GM12873 (cell line): ENCODE measurements at regions not wholly inside any gene's neighbourhood (a gene's known extent, or its start where the extent isn't known, plus 50 kb on each side); places are given as distances from the start of the nearest gene placed in this dataset.

Experiments used
- TF ChIP-seq, protein P1 (sequence below): IDR thresholded peaks from 2 replicates; pipeline ENCODE4 v1.5.1; 2012; ENCODE audit warnings: low read depth, mild to moderate bottlenecking, moderate library complexity, low read length, control low read depth; ENCODE audit not compliant: insufficient read depth; ENCODE audit errors: missing control alignments

- TF ChIP-seq, protein P1, sequence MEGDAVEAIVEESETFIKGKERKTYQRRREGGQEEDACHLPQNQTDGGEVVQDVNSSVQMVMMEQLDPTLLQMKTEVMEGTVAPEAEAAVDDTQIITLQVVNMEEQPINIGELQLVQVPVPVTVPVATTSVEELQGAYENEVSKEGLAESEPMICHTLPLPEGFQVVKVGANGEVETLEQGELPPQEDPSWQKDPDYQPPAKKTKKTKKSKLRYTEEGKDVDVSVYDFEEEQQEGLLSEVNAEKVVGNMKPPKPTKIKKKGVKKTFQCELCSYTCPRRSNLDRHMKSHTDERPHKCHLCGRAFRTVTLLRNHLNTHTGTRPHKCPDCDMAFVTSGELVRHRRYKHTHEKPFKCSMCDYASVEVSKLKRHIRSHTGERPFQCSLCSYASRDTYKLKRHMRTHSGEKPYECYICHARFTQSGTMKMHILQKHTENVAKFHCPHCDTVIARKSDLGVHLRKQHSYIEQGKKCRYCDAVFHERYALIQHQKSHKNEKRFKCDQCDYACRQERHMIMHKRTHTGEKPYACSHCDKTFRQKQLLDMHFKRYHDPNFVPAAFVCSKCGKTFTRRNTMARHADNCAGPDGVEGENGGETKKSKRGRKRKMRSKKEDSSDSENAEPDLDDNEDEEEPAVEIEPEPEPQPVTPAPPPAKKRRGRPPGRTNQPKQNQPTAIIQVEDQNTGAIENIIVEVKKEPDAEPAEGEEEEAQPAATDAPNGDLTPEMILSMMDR: no peak
Observed at GRCh38 chr14:31927348-31927832, 149.7 kb upstream of the ARHGAP5 start.

- TF ChIP-seq, protein P1: no peak
Observed at GRCh38 chr14:31930070-31930469, 147.0 kb upstream of the ARHGAP5 start.

- TF ChIP-seq, protein P1: no peak
Observed at GRCh38 chr14:31930493-31931240, 146.4 kb upstream of the ARHGAP5 start.

DNA sequence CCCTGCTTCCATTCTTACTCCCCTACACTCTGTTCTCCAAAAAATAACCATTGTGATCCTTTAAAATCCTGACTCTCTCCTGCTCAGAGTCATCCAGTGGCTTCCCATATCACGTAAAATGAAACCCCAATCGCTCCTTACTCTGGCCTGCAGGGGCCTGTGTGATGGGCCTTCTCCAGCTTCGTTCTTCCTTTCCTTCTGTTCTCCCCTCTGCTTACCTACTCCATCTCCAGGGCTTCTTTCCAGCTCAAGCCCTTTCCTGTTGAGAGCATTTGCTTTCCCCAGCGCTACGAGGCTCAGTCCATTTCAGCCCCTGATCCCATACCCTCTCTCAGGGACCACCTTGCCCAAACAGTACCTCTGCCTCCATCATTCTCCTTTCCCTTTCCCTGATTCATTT is 144.4 kb upstream of the ARHGAP5 start:
- TF ChIP-seq, protein P1: no peak

- TF ChIP-seq, protein P1: no peak
Observed at GRCh38 chr14:31933716-31934115, 143.4 kb upstream of the ARHGAP5 start.

DNA sequence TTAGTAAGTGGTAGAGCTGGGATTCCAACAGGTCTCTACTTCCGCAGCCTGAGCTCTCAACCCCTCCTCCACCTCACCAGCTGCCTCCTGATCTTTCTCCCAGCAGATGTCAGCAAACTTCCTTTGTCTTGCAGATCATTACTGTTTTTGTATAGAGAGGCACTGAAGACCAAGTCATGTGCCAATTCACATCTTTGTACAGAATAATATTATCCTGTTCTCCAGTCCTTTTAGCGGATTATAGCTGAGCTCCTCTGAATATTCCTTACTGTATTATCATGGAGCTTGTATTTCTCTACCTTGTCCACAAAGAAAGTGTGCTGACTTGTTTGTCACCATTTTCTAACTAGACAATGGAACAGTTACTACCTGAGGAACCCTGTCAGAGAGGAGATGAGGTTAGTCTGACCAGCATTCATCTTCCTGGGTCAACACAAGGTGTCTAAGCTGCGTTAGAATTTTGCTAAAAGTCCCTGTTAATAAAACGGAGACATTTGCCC is 142.3 kb upstream of the ARHGAP5 start:
- TF ChIP-seq, protein P1: peak; percentile 11

DNA sequence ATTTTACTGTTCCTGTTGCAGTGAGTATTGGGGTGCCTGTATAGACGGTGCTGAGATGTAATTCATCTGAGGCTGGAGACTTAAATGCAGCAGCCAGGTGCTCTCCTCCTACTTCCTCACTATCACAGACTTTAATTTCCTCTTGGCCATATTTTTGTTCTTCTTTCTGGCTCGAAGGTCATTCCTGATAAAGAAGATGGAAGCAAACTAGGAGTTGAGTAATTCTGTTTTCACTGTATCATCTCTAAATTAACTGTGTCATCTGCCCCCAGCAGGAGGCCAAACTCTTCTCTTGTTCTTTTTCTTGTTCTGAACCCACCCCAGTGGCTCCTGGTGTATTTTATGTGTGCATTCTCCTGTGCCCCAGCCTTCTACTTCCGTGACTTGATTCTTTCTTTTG is 141.7 kb upstream of the ARHGAP5 start:
- TF ChIP-seq, protein P1: no peak
